GM18505 (cell line): ENCODE measurements at regions not wholly inside any gene's neighbourhood (a gene's known extent, or its start where the extent isn't known, plus 50 kb on each side); places are given as distances from the start of the nearest gene placed in this dataset.

Experiments
- ATAC-seq: cut with Tn5 transposase; IDR thresholded peaks from one replicate; pipeline ENCODE4 v1.9.1; 2021; ENCODE audit not compliant: unreplicated experiment
- POLR2A ChIP-seq: IDR thresholded peaks from 4 replicates; pipeline ENCODE4 v1.6.1; 2011; ENCODE audit warnings: borderline replicate concordance; ENCODE audit not compliant: insufficient read depth, insufficient read length; ENCODE audit errors: extremely low read depth

DNA sequence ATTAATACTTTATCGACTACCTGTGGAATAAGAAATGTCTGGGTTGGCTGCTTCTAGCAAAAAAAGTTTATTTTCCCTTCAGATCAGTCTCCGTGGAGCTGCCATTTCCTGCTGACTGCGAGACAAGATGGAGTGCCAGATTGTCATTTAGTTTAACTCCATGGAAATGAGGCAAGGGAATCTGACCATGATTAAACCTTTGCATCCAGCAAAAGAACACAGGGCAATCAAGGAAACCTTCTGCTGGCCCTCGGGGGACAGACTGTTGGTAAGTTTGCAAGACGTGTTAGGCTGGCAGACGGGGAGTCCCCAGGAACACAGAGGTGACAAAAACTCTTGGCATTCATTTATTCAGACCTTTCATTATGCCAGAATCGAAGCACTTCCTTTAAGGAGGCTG is 52.2 kb upstream of the SPACA1 start:
- no peak for ATAC-seq
- TF ChIP-seq POLR2A, result no peak

DNA sequence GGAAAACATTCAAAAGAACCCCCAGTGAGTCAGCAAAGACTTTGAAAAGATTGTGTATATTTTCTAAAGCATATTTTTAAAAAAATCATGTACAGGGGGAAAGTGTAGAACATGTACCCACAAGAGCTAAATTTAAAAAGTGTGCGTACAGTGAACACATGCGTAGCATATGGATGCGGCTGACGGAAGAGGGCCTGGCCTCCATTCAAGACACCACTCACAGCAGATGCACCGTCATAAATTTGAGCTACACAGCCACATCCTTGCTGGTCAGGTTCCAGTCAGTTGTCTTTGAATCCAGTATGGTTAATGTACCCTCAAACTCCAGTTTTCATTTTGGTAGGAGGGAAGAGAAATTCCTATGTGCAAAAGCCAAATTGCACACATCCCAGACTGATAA is 54.3 kb upstream of the SPACA1 start:
- ATAC-seq, result no peak

GRCh38 chr6:87990871-87991270 is 56.8 kb upstream of the SPACA1 start:
- no peak for ATAC-seq
- no peak for TF ChIP-seq POLR2A

More for the DNA sequence above, 54.3 kb upstream of the SPACA1 start:
- TF ChIP-seq POLR2A, result no peak

GRCh38 chr6:87982134-87982533 is 65.5 kb upstream of the SPACA1 start:
- no peak for ATAC-seq
- TF ChIP-seq POLR2A, result no peak

DNA sequence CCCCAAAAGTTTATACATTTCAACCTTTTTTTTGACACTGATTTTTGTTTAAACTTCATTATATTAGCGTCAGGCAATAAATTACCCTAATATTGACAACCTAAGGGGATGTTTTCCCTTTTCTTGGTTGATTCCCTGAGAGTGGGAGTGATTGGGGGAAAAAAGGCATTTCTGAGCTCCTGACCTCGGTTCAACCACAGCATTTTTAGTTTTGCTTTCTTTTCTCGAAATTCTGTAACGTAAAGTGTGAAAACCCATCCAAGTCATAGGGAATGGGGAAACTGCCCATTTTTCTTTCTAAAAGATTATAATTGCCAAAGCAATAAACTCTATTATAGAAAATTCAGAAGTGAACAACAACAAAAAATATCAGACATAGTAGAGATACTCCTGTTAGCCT is 67.9 kb upstream of the SPACA1 start:
- no peak for ATAC-seq
- TF ChIP-seq POLR2A, result no peak

GRCh38 chr6:87976616-87977015 is 71.0 kb upstream of the SPACA1 start:
- TF ChIP-seq POLR2A, result no peak
- no peak for ATAC-seq

DNA sequence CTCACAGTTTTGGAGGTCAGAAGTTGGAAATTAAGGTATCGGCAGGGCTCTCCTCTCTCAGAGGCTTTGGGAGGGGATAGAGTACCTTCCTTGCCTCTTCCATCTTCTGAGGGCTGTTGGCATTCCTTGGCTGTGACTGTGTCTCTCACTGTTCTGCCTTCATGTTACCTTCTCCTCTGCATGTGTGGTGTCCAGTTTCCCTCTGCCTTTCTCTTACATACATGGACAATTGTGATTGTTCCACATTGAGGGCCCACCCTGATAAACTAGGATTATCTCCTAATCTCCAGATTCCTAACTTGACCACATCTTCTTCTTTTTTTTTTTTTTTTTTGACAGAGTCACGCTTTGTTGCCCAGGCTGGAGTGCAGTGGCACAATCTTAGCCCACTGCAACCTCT is 72.1 kb upstream of the SPACA1 start:
- ATAC-seq, result no peak
- no peak for TF ChIP-seq POLR2A

DNA sequence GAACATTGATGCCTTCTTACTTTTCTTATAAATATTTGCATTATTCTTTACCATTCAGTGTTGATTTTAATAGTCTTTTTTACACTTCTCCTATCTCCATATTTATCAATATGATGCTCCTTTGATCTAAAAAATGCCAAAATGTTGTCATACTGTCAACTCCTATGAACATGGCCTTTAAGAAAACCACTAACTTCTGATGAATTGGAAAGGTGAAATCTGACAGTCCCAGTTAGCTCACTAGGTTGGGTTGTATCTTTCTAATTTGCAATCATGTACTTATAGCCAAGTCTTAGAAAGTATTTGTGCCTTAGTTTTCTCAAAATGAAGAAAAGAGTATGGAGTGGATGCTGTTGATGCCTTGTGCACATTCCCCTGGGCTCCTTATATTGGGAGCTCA is 75.4 kb upstream of the SPACA1 start:
- ATAC-seq, result no peak

DNA sequence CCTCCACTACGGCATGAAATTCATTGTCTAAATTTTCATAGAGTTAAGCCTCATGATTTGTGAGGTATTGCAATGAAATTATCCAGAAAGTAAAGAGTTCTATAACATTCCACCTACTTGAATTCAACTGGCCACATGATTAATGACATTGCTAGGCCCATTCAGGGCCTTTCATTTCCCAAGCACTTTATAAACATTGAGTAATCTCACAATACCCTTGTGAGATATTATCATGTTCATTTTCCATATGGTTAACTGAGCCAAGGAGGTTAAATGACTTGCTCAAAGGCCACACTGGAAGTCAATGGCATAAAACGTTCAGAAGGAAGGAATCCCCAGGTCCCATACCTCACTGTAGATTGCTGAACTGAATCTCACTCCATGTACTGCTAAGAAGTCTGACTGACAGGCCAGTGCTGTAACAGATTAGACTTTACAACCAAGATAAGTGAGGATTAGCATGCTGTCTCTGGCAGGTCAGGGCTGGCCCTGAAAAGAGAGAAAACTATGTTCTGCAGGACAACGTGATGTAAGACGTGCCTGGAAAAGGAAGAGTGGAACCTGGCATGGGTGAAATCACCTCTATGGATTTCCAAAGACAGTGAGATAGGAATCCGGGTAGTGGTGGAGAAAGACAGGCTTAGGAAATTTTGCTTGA is 75.9 kb upstream of the SPACA1 start:
- TF ChIP-seq POLR2A, result no peak
- no peak for ATAC-seq

More for the DNA sequence above, 75.4 kb upstream of the SPACA1 start:
- TF ChIP-seq POLR2A, result no peak

DNA sequence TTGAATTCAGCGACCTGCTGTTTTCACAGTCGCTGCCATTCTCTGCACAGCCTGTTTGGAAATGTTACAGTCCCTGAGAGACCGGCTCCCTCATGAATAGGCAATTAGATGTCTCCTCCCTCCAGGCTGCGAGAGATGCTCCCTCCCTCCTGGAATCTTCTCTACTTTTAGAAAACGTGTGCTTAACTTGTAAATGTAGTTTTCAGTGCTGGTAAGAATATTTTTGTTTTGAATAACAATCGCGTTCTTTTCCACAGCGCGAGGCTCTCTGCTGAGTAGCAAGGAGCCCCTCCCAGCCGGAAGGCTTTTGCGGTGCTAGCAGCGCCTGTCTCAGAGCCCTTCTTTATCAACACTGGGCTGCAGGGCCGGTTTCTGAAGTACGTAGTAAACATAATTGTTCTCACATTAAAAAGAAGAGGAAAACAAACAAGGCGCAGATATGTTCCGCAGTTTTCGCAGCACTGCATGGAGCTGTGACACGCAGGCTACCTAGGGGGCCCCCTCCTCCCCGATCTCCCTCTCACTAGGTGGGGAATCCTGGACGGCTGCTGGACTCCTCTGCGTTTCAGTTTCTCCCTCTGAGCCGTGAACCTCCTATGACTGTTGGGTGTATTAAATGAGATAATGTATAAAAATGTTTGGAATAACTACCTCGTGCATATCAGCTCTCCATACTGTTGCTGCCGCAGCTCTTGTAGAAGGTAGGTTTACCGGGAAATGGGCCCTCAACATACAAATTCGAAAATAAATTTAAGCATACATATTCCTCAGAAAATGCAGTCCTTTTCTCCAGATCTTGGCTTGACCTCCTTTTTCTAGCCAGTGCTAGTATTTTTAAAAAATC is 79.0 kb upstream of the SPACA1 start:
- ATAC-seq, result no peak
- no peak for TF ChIP-seq POLR2A

DNA sequence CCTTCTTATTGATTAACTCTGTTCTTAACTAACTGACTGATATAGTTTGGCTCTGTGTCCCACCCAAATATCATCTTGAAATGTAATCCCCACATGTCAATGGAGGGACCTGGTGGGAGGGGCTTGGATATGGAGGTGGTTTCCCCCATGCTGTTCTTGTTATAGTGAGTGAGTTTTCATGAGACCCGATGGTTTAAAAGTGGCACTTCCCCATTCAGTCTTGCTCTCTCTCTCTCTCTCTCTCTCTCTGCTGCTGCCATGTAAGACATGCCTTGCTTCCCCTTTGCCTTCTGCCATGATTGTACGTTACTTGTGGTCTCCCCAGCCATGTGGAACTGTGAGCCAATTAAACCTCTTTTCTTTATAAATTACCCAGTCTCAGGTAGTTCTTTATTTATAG is 81.8 kb upstream of the SPACA1 start:
- ATAC-seq, result no peak
- TF ChIP-seq POLR2A, result no peak

- TF ChIP-seq POLR2A, result no peak
- ATAC-seq, result no peak
Observed at GRCh38 chr6:87959083-87959482, 88.6 kb upstream of the SPACA1 start.

DNA sequence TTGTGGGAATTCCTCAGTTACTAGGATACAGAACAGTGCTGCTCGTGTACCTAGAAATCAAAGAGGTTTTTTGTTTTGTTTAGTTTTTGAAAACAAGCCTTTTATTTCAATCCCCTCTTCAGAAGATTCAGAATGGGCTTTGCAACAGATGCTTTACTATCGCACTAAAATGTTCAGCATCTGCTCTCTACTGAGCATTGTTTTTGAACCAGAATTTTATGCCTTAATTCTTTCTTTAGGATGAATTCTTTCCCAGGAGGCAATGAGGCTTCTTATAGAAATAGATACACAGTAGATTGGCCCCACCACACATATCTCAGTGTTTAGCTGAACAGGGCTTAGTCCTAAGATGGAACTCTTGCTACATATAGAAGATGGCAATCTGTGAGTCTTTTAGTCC is 95.9 kb upstream of the SPACA1 start:
- ATAC-seq, result no peak
- no peak for TF ChIP-seq POLR2A

DNA sequence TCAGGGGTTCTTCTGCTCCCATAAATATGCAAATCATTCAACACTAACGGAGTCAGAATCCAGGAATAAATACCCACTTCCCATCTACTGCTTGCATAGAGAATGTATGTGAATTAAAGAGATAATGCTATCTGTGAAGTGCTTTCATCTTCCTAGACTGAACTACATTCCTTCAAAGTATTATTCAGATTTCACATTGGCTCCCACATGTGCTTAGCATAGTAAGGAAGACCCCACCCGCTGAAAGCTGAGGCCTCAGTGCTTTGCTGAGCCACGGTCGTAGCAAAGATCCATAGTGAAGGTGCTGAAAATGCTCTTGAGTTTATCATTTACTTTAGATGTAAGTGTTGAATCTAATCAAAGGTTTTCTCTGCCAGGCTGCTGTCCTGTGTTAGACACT is 97.0 kb upstream of the SPACA1 start:
- TF ChIP-seq POLR2A, result no peak
- ATAC-seq, result no peak
